Uterus (tissue), 2 donors: ENCODE measurements at regions not wholly inside any gene's neighbourhood (a gene's known extent, or its start where the extent isn't known, plus 50 kb on each side); places are given as distances from the start of the nearest gene placed in this dataset.

Experiments
- CTCF ChIP-seq, 4 experiments: fragments of 200-600 bp in 2 of 4; fragments of 450-650 bp in 2 of 4; sonication (generic) in 2 of 4; IDR thresholded peaks; one replicate each; pipeline ENCODE4 v1.5.1; 2016 to 2019; ENCODE audit warnings: antibody characterized with exemption in 4 of 4, mild to moderate bottlenecking in 2 of 4, moderate library complexity in 1 of 4
- POLR2A ChIP-seq, 2 donors: fragments of 450-650 bp; IDR thresholded peaks; one replicate each; pipeline ENCODE4 v1.6.1; 2016; ENCODE audit warnings: antibody characterized with exemption in 2 of 2, mild to moderate bottlenecking in 1 of 2, moderate library complexity in 1 of 2

GRCh38 chr14:86072116-86072894, 542.4 kb downstream of the FLRT2 start:
- TF ChIP-seq CTCF (IDR thresholded peaks at IDR 0.05): no peak
- no peak for TF ChIP-seq POLR2A (IDR thresholded peaks at IDR 0.05)
